GM18909 (cell line): ENCODE measurements at regions not wholly inside any gene's neighbourhood (a gene's known extent, or its start where the extent isn't known, plus 50 kb on each side); places are given as distances from the start of the nearest gene placed in this dataset.

Source experiments
- ATAC-seq: cut with Tn5 transposase; IDR thresholded peaks from one replicate; pipeline ENCODE4 v1.9.1; 2021; ENCODE audit warnings: mild to moderate bottlenecking; ENCODE audit not compliant: unreplicated experiment, poor library complexity

- ATAC-seq, result no peak
These were observed 56.8 kb downstream of the IZUMO3 start for GRCh38 chr9:24488896-24489295.

GRCh38 chr9:24487946-24488345 lies 57.8 kb downstream of the IZUMO3 start:
- ATAC-seq, result no peak

GRCh38 chr9:24487250-24487861 lies 58.3 kb downstream of the IZUMO3 start:
- no peak for ATAC-seq

GRCh38 chr9:24479361-24480059 lies 66.2 kb downstream of the IZUMO3 start:
- no peak for ATAC-seq

GRCh38 chr9:24464319-24464951 lies 81.3 kb downstream of the IZUMO3 start:
- ATAC-seq, result no peak

DNA sequence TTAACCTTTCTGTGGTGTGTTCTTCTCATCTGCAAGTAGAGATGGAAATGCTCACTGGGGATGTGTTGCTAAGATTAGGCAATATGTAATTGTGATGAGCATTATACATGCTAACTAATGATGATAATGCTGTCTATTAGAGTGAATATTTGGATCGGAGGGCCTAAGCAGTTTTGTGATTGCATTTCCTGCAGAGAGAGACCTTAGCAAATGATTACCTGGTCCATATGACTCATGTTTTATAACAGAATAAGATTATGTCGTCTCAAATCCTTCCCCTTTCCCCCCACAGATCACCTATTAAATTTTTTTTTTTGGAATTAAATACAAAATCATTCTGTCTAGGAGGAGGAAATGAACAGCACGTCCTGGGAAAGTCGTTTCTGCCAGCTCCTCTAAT lies 82.7 kb downstream of the IZUMO3 start:
- ATAC-seq, result no peak

GRCh38 chr9:24460781-24461180 lies 84.9 kb downstream of the IZUMO3 start:
- no peak for ATAC-seq

GRCh38 chr9:24459953-24460352 lies 85.7 kb downstream of the IZUMO3 start:
- no peak for ATAC-seq

- ATAC-seq, result no peak
These were observed 94.4 kb downstream of the IZUMO3 start for GRCh38 chr9:24451346-24451745.

DNA sequence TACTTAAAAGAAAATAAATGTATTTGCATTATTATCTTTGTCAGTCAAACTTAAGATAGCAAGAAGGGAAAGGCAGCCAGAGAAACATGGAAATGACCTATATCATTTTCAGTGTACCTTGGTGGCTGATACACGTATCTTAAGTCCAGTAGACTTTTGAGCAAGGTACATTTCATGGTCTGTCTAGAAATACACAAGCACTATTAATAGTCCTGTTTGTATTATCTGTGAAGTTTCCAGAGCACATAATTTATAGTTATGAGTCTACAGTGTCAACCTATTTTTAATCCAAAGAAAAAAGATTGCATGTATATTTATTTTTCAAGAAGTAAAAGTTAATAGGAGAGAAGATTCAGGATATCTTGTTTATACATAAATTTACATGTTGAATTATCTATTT lies 95.7 kb downstream of the IZUMO3 start:
- no peak for ATAC-seq

GRCh38 chr9:24439456-24439855 lies 106.2 kb downstream of the IZUMO3 start:
- ATAC-seq, result no peak

- no peak for ATAC-seq
These were observed 106.8 kb downstream of the IZUMO3 start for GRCh38 chr9:24438876-24439275.

- no peak for ATAC-seq
These were observed 108.9 kb downstream of the IZUMO3 start for GRCh38 chr9:24436761-24437160.

DNA sequence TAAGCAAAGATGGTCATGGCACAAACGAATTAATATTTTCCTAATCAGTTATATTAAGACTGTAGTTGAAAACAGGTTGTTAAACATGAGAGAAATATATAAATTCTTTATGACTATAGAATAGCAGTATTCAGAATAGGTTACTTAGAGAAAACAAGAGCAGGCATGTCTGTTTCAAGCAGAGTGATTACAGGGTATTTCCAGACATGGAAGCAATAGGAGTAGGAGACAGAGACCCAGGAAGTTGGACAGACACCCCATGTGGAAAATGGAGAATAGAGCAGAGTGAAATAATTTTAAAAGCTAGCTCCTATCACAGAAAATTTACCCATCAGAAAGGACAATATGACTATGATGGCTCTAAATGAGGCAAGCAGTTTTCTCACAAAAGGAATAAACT lies 111.5 kb downstream of the IZUMO3 start:
- no peak for ATAC-seq

DNA sequence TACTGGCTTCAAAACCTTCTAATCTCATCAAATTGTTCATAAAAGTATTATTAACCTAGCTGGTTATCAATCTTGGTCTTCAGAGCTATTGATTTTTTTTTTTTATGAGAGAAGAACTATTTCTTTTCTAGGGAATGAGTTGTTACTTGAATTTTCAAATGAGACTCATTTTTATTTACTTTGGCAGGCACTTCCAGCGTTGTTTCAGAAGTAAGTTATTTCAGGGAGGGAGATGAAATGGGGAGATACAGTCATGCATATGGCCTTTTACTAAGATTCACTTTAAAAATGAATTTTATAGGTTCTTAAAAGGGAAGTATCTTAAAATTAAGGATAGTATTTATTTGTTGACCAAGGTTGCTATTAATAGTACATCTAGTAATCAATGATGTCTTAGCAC lies 129.6 kb downstream of the IZUMO3 start:
- ATAC-seq, result no peak

GRCh38 chr9:24413651-24414050 lies 132.0 kb downstream of the IZUMO3 start:
- no peak for ATAC-seq

DNA sequence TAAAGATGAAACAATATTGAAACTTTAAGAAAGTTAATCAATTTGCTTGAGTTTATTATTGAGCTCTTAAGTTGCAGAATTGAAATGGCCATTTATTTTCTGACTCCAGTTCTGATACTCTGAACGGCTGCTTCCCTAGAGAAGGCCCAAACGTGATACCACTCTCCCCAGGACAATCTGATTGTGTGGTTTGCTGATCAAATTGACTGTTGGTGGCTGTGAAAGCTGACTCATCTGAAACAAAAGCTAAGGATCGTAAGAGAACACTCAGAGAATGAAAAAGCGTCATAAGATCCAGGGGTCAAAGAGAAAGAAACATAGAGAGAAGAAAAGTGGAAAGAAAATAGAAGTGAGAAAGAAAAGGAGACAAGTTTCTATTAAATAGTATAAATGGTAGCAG lies 147.2 kb downstream of the IZUMO3 start:
- no peak for ATAC-seq

- no peak for ATAC-seq
These were observed 154.6 kb downstream of the IZUMO3 start for GRCh38 chr9:24391095-24391494.

GRCh38 chr9:24385077-24385476 lies 160.6 kb downstream of the IZUMO3 start:
- no peak for ATAC-seq

DNA sequence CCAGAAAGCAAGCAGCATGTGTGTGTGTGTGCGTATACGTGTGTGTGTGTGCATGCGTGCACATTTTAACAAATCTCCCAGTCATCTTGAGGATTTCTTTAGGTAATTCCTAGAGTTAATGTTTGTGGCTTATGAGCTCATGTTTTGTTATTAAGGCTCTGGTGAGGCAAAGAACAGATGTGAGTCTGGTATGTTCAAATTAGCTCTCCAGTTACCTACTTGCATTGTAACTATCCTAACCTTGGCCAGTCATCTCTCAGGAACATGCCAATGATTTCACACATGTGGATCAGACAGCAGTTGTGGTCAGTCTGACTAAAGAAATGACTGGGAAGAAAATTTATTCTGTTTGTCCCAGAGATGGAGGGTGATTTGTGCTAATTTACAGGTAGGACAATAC lies 163.1 kb downstream of the IZUMO3 start:
- ATAC-seq, result no peak

DNA sequence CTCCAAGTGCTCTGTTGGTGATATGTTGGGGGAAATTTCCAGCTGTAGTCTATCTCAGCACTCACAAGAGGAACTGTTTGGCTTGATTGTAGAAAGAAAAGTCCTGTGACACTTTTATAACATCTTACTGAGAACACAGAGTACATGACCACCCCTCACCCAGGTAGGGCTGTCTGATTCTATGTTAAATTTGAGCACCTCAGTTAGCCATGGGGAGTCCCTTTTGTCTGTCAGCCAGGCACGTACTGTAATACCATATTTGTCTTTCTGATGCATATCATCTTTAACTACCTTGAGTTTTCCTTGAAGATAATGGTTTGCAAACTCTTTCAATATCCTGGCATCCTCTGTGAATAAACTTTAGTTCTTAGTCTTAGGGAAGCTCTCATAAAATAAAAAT lies 164.5 kb downstream of the IZUMO3 start:
- ATAC-seq, result no peak

- ATAC-seq, result no peak
These were observed 186.7 kb downstream of the IZUMO3 start for GRCh38 chr9:24359046-24359445.
